ENCODE measurements at regions not wholly inside any gene's neighbourhood (a gene's known extent, or its start where the extent isn't known, plus 50 kb on each side); places are given as distances from the start of the nearest gene placed in this dataset.
"Not testable (repeated sequence)": the region's sequence is repeated elsewhere in the genome, so short reads cannot be mapped to it uniquely, and the experiment has no call there.

DNA sequence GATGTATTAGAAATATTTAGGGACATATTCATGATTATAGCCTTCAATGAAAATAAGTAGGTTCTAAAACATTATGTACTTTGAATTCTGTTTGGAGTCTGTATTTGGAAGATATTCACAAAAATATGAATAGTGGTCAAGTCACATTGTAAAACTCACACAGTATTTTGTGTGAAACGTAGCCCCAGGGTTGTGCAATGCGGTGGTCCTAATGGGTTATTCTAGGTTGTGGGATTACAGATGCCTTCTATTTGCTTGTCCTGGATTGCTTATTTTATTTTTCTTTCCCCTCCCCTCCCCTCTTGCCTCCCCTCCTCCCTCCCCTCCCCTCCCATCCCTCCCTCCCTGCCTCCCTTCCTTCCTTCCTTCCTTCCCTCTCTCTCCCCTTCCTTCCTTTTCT is 93.7 kb upstream of the THUMPD2 start:
- no peak for DNase-seq (ENCODE audit: low read depth)

DNA sequence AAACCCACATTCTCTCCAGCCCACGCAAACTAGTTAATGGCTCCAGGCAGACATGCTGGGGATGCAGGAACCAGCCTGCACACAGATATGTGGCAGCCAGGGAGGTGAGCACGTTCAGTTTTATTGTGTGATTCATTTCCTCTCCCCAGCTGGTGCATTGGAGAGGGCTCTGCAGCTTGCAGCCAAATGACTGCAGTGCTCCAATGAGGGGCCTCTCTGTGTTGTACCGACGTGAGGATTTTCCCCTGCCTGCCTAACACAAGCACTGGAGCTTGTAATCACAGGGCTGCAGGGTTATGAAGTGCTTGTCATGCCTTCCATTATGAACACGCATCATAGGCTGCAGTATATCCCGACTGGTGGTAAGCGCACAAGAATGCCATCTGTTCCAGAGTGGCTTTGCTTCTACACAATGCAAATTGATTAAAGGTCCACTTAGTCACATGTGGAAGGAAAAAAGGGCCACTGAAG is 92.3 kb upstream of the THUMPD2 start:
- DNase-seq (ENCODE audit: low read depth), result no peak

DNA sequence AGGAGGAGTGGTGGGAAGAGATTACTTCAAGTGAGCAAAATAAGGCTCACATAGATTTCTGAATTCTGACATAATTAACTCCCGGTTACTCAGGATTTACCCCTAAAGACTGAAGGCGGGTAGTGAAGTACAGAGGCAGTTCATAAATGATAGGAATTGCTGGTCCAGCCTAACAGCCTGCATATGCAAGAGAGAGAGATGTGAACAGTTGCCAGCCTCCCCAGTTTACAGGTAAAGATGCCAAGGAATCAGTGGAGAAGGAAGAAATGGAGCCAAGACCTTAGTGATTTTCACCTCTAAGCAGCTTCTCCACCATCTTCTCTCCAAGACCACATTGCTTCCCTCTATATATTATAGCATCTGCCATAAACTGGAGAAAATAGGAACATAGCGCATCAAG is 91.8 kb upstream of the THUMPD2 start:
- DNase-seq (ENCODE audit: low read depth), result no peak

DNA sequence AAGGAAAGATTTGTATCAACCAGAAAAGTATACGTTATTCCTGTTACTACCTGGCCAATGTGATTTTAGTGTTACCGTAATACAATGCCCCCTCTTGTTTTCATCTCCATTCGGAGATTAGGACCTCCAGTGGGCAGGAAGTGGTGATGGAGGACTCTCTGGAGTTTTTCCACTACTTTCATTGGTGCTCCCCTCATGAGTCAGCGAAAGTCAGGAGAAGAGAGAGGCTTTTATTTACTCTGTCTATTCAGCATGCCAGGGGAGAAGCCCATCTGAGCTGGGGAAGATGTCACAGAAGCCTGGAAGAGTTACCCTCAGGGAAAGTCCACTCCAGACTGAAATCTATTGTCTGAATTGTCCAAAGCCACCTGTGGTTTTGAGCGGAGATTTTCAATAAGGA is 88.2 kb upstream of the THUMPD2 start:
- no peak for DNase-seq (ENCODE audit: low read depth)

DNA sequence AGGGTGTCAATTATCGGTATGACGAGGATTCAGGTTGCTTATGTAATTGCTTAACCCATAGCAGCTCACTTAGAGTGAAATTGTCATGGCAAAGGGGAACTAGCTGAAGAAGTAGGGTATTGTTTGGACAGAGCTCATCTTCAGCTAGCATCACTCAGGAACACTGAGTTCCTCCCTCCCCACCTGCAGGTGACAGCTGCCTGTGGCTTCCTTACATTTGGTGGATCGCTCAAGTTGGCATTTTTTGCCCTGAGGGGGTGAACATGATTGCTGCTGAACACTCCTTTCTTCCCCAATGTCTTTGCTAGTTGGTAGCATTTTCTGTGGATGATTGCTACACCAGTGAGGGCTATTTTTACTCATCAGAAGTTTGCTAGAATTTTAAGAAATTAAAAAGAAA is 86.7 kb upstream of the THUMPD2 start:
- DNase-seq (ENCODE audit: low read depth), result no peak

DNA sequence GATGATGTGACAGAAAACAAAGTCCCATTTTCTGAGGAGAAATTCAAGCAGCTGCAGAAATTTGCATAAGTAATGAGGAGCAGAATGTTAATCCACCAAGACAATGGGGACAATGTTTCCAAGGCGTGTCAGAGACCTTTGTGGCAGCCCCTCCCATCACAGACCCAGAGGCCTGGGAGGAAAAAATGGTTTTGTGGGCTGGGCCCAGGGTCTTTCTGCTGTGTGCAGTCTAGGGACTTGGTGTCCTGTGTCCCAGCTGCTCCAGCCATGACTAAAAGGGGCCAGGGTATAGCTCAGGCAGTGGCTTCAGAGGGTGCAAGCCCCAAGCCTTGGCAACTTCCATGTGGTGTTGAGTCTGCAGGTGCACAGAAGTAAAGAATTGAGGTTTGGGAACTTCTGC is 84.6 kb upstream of the THUMPD2 start:
- DNase-seq (ENCODE audit: low read depth), result not testable (repeated sequence)

DNA sequence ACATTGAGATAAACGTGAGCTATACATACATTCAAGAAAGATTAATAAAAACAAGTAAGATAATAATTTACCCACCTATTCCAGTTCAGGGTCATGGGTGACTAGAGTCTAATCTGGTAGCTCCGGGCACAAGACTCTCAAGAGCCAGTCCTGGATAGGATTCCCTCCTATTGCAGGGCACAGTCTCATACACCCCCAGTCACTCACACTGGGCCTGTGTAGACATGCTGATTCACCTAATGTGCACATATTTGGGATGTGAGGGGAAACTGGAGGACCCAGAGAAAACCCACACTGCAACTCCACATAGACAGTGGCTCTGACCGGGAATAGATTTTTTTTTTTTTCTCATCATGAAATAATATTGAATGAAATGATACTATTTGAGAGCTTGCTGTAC is 81.5 kb upstream of the THUMPD2 start:
- no peak for DNase-seq (ENCODE audit: low read depth)

DNA sequence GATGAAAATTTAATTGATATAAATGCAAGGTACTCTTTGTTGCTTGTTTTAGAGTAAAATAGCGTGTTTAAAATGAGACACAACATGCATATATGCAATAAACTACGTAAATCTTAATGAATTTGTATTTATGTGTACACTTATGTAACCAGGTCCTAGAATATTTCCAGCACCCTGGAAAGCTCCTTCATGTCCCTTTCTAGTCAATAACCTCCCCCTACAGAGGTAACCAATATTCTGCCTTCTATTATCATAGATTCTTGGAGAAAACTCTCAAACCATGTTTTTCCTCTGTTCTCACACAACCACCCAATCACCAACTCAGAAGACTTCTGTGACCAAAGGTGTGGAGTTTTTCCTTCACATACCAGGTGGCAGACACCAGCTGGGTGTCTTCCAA is 79.6 kb upstream of the THUMPD2 start:
- DNase-seq (ENCODE audit: low read depth), result no peak

DNA sequence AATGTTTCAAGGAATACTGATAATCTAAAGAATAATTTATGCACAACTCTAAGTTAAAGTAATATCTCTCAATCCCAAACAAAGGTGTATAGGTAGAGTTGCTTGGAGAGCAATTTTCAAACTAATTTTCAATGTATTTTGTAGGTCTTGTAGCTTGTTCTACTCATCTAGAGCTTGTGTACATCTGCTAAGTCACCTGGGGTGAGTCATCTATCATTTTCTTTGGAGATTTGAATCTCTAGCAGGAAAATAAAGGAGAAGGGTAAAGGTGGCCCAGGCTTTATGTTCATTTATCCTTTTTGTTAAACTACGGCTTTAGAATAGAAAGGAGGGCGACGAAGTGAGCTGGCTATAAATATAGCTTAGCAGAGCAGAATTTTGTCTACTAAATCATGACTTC is 76.8 kb upstream of the THUMPD2 start:
- no peak for DNase-seq (ENCODE audit: low read depth)

DNA sequence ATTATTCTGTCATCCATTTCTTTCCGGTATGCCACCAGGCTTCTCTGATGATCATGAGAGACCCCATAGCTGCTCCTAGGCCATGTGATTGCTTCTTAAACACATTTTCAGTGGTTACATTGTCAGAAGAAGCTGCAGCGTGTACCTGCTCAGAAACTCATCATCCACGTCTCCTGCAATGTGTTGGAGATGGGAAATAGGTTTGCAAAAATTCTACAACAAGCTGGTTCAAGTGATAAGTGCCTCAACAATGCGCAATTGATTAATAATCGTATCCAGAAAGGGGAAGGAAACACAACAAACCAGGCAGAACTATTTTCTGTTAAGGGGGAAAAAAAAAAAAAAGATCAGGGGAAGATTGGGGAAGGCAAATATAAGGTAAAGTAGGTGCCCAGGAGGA is 75.7 kb upstream of the THUMPD2 start:
- DNase-seq (ENCODE audit: low read depth), result no peak

DNA sequence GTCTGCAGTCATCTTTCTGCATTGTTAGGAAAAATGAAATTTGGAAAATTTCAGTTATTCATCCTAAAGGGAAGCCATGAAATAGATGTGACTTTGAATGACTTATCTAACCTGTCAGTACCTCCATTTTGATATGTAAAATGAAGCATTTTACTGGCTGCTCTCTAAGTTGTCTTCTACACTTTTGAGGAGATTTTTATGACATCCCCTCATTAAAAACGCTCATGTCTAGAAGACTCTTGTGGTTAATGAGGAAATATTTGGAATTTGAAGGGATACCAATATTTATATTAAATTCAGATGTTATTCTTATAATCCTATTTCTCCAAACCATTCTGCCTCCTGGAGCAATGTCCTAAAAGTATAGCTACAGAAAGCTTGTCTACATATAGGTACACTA is 73.8 kb upstream of the THUMPD2 start:
- no peak for DNase-seq (ENCODE audit: low read depth)

DNA sequence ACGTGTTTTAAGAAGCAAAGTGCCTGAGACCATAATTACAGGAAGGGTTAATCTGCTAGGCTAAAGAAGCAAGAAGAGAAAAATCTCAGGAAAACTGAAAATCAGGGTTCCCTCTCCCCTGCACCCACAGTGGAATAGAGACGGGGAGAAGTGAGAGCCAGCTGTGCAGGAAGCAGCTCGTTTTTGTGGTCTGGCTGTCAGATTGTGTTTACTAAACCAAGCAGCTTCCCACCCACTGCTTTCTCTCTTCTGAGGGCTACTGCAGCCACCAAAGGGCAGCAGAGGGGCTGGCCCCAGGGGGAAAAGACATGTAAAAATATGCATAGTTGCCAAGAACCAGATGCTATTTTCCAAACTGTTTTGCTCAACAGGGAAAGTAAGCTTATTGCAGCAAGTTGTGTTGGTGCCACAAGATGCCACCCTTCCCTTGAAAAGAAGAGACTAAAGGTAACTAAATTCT is 72.6 kb upstream of the THUMPD2 start:
- DNase-seq (ENCODE audit: low read depth), result no peak

DNA sequence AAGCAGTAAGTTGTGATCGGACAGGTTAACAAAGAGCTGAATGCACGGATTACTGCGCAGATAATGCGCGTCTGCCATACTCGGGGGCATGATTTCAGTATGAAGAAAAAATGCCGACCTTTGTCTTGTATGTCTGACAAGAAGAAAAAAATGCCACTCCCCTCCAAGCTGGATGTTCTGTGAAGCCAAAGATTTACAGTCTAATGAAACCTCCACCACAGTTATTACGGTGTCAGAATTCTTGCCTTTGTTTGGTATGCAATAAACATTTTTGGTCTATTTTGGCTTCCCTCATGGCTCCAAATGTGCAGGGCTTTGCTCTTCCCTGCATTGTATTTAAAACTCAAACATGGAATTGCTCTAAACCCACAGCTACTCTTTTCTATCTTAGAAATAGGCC is 72.2 kb upstream of the THUMPD2 start:
- no peak for DNase-seq (ENCODE audit: low read depth)

DNA sequence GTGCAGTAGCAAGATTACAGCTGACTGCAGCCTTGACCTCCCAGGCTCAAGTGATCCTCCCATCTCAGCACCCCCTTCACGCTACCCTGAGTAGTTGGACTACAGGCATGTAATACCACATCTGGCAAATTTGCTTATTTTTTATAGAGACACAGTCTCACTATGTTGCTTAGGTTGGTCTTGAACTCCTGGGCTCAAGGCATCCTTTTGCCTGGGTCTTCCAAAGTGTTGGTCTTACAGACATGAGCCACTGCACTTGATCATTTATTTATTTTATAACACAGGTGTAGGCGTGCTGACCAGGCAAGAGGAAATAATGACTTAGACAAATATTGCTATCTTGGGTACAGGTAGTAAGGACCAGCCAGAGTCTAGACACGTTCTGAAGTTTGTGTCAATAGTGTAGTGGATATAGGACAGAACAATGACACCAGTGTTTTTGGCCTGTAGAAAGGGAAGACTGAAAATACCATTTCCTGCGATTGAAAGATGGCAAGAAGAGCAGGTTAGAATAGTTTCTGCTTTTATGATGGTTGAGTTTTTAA is 71.0 kb upstream of the THUMPD2 start:
- DNase-seq (ENCODE audit: low read depth), result no peak

DNA sequence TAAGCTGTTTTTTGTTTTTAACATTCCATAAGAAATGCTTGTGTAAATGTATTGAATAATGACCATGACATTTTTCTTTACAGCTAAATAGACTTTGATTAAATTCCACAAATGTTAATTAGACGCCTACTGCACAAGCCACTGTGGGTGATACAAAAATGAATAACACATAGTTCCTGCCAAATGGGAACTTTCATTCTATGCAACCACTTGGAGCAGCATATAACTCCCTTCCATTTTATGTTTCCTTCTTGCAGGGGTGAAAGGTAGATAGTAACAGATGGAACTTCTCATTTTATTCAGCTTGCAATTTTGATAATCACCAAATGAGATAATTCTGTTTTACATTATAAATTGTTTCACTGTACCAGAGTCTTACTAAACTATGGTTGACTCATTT is 70.0 kb upstream of the THUMPD2 start:
- DNase-seq (ENCODE audit: low read depth), result no peak

DNA sequence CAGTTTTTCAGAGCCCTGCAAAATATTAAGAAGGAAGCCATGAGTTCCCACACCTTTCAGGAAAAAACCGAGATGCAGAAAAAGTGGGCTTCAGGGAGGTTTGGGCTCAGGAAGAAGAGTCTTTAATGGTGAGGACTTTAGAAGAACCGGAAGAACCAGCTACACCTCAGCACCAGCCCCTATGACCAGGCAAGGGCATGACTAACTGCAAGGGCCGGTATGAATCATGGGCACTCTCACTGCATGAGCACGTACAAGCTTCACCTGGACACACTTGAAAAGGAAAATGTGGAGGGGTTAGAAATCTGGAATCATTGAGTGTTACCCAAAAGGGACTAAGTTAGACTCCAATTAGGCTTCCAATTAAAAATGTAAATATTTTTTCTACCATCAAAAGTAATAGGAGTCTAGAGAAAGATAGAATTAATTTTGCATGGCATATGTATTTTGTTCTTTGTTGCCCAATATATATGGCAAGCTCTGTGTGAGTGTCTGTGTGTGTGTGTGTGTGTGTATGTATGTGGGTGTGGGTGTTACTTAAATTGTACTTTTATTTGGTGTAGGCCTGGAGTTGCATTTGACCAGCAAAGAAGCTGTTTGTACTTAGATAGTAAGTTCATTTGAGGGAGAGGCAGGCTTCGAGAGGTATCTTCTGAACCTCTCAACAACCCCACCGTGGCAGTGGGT is 66.5 kb upstream of the THUMPD2 start:
- DNase-seq (ENCODE audit: low read depth), result no peak

DNA sequence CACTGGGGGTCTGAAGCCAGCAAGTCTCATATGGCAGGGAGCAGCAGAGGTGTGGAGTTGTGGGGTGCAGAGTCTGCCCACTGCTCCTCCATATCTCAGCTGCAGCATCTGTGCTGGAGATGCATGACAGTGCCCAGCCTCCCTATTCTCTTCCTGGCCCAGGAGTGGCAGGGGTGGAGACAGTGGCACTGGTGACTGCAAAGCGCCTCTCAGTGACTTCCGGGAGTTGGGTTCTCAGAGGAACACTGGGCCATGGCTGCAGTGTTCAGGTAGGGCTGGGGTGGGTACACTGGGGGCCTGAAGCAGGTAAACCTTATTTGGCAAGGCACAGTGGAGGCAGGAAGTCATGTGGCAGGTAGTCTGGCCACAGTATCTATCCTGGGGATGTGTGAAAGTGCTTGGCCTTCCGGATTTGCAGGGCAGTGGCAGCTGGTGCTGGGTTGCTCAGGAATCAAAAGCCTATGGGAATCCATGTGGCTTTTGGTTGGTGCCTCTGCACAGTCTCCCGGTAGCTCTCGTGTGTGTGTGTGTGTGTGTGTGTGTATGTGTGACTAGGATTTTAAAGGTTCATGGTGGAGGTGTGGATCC is 60.3 kb upstream of the THUMPD2 start:
- no peak for DNase-seq (ENCODE audit: low read depth)

DNA sequence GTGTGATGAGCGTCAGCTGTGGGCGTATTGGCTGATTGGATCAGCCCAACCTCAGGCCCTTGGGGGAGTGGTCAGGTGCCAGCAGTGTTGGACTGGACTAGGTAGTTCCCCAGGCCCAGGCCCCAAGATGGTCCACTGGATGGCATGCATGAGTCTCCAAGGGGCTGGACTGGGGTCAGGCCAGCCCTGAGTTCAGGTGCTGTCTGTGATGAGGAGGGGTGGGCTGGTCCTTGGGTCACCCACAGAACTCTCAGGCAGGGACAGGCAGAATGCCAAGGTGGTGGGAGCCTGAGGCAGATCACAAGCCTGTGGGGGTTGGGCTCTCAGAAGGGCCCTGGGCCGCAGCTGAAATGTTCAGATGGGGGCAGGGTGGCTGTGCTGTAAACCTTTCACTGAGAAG is 59.5 kb upstream of the THUMPD2 start:
- DNase-seq (ENCODE audit: low read depth), result no peak

DNA sequence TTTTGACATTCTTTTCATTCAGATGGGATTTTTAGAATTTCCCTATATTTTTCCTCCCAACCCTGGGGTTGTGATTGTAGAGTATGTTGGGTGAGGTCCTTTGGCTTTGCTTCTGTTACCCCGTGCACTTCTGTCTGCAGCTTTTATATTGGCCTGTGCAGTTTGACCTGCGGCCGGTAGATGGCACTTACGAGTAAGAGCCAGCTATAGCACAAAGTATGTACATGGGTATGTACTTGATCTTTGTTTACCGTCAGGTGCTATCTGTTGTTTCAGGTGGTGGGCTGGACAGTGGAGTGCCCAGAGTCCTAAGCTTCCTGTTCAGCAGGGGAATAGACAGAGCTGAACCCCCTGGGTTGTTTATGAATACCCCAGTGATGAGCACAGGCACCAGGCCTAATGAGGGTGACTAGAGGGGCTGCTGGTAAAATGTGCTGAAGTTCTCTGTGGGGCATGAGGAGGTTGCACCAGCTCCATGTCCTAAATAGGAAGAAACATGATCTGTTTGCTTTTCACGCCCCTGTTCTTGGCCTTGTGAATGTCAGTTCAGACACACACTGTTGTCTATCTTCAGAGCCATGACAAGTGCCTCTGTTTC is 58.9 kb upstream of the THUMPD2 start:
- DNase-seq (ENCODE audit: low read depth), result no peak

DNA sequence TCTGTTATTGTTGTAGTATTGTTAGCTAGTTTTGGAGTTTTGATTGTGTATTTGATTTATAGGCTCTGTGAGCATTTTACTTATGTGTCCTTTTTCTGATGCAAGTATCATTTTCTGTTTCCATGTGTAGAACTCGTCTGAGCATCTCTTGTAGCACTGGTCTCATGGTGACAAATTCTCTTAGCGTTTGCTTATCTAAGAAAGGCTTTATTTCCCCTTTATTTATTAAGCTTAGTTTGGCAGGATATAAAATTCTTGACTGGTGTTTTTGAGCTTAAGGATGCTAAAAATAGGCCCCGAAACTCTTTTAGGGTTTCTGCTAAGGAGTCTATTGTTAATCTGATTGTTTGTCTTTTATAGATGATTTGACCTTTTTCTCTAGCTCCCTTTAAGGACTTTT is 57.6 kb upstream of the THUMPD2 start:
- DNase-seq (ENCODE audit: low read depth), result no peak

DNA sequence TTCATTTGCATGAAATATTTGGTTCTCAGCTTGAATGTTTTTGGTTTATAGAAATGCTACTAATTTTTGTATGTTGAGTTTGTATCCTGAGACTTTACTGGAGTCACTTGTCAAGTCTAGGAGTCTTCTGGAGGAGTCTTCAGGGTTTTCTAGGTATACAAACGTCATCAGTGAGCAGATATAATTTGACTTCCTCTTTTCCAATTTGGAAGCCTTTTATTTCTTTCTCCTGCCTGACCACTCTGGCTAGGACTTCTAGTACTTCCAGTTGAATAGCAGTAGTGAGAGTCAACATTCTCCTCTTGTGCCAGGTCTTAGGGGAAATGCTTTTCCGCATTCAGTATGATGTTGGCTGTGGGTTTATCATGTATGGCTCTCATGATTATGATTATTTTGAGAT is 55.4 kb upstream of the THUMPD2 start:
- no peak for DNase-seq (ENCODE audit: low read depth)

DNA sequence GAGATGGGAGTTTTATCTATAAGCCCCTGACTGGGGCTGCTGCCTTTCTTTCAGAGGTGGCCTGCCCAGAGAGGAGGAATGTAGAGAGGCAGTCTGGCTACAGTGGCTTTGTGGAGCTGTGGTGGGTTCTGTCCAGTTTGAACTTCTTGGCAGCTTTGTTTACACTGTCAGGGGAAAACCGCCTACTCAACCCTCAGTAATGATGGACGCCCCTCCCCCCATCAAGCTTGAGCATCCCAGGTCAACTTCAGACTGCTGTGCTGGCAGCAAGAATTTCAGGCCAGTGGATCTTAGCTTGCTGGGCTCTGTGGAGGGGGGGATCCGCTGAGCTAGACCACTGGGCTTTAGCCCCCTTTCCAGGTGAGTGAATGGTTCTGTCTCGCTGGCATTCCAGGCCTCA is 51.6 kb upstream of the THUMPD2 start:
- DNase-seq (ENCODE audit: low read depth), result not testable (repeated sequence)
